GM12872 (cell line): ENCODE measurements at regions not wholly inside any gene's neighbourhood (a gene's known extent, or its start where the extent isn't known, plus 50 kb on each side); places are given as distances from the start of the nearest gene placed in this dataset.

Experiments
- TF ChIP-seq, protein P1 (sequence below): IDR thresholded peaks from 3 replicates; pipeline ENCODE4 v1.5.1; 2011; ENCODE audit warnings: low read depth, mild to moderate bottlenecking, low read length, moderate library complexity; ENCODE audit not compliant: insufficient read depth

DNA sequence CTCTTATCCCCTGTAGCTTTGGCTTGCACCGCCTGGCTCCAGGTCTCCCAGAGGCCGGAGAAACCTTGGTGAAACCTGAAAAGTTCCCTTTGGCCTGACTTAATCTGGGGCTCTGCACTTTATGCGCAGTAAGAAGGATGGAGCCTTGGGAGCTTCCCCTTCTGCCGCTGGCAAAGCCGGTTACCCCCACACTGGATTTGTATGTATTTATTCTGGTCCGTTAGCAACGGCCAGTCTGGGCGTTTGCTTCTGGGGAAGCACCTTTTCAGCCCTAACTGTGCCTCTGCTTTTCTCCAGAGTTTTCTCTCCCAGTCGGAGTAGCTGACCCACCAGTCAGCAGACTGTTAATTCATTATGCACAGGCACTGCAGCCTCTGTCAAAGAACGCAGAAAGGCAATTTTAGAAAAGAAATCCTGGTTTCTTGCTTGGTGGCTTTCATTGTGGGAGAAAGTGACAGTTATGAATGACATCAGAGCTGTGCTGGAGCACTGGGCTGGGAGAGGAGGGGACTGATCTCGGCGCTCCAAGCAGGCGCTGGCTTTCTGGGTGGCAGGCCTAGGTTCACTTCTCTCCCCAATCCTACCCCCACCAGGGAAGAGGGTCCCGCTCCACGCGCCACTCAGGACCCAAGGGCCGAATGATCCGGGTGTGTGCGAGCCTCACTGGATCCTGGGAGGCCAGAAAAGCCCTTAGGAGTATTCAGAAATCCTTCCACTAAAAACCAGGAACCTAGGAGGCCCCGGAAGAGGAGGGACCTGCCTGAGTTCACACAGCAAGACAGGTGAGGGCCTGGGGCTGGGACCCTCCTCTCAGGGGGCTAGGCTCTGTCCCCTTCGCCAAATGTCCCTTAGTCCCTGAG lies 70.2 kb downstream of the RTL6 start:
- TF ChIP-seq, protein P1, sequence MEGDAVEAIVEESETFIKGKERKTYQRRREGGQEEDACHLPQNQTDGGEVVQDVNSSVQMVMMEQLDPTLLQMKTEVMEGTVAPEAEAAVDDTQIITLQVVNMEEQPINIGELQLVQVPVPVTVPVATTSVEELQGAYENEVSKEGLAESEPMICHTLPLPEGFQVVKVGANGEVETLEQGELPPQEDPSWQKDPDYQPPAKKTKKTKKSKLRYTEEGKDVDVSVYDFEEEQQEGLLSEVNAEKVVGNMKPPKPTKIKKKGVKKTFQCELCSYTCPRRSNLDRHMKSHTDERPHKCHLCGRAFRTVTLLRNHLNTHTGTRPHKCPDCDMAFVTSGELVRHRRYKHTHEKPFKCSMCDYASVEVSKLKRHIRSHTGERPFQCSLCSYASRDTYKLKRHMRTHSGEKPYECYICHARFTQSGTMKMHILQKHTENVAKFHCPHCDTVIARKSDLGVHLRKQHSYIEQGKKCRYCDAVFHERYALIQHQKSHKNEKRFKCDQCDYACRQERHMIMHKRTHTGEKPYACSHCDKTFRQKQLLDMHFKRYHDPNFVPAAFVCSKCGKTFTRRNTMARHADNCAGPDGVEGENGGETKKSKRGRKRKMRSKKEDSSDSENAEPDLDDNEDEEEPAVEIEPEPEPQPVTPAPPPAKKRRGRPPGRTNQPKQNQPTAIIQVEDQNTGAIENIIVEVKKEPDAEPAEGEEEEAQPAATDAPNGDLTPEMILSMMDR: no peak

GRCh38 chr22:44426981-44427380 lies 71.1 kb downstream of the RTL6 start:
- TF ChIP-seq, protein P1: no peak

- TF ChIP-seq, protein P1: no peak
These were observed 72.4 kb downstream of the RTL6 start for GRCh38 chr22:44425694-44426045.

DNA sequence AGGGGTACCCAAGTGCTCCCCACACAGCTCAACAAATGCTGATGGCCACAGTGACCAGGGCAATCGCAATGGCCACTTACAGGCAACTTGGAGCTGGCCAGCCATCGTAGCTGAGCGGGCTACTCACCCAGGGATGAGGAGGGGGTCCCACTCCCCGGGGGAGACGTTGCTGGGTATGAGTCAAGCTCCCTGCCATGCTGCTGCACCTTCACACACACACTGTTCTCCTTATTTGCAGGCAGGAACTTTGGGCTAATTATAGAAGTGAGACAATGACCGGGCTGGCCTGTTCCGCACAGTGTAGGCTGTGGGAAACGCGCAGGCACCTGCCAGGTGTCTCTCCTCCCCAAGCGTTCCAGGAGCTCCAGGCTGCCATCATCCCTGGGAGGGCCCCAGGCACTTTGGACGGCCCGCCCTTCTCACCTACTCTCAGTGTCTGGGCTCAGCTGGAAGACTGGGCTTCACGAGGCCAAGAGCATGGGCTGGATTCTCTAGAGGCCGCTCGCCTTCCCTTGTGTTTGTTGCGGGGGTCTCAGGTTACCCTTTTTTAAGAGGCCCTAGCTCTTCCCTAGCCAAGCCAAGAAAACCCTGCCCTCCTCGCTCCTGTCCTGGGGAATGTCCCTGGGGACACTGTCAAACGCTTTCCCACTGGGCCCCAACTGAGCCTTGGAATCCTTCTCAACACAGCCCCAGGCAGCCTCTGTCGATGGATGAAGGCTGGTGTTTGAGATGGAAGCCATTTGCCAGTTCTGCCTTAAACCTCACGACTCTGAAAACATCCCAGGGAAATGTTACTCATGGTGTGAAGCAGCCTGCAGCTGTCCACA lies 73.0 kb downstream of the RTL6 start:
- TF ChIP-seq, protein P1: no peak

GRCh38 chr22:44424359-44424682 lies 73.7 kb downstream of the RTL6 start:
- TF ChIP-seq, protein P1: no peak

DNA sequence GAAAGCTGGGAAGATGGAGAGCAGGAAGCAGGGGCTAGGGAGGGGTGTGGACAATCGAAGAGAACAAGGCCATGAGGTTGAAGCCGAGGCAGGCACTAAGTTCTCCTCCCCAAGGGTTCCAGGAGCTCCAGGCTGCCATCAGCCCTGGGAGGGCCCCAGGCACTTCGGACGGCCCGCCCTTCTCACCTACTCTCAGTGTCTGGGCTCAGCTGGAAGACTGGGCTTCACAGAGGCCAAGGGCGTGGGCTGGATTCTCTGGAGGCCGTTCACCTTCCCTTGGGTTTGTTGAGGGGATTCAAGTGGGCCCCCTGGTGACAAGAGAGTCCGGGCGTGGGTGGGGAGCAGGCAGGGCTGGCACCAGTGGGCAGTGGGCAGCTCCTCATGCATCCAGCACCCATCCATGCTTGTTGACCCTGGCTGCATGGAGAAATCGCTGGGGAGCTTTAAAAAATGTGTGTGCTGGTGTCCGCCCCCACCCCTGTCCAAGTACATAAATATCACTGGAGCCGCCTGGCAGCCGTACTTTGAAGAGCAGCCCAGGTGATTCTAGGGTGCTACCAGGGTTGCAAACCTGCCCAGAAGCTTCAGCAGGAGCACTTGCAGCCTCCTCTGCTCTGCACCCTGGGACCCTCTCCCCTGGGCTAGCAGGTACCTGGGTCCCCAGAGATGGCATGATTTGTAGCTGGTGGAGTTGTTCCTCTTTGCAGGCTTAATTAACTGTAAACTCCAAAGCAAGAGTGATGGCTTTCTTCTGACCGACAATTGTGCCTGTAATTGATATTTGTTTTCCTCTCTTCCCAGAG lies 74.3 kb downstream of the RTL6 start:
- TF ChIP-seq, protein P1: no peak
